Body of pancreas (tissue), 4 donors: ENCODE measurements at regions not wholly inside any gene's neighbourhood (a gene's known extent, or its start where the extent isn't known, plus 50 kb on each side); places are given as distances from the start of the nearest gene placed in this dataset.

Source experiments
- ATAC-seq: fragments of 150-250 bp; one replicate; pipeline ENCODE4 v1.9.1; 2016
- DNase-seq, 4 donors: peaks; one replicate each; pipeline ENCODE4 v3.0.0-alpha.2; 2019
- H3K27ac ChIP-seq, 4 donors: fragments of 200-600 bp; sonication (generic); 1 replicate in 3 of 4; 2 replicates in 1 of 4; pipeline versions ENCODE4 v1.5.1 to v1.6.1; 2016 to 2019; ENCODE audit warnings: mild to moderate bottlenecking in 1 of 4, mixed read lengths in 1 of 4, moderate library complexity in 1 of 4
- H3K27me3 ChIP-seq, 2 donors: fragments of 200-600 bp; sonication (generic); one replicate each; pipeline ENCODE4 v1.6.0; 2016; ENCODE audit warnings: mild to moderate bottlenecking in 1 of 2
- H3K36me3 ChIP-seq, 2 donors: fragments of 200-600 bp; sonication (generic); replicated peaks in 1 of 2; 2 replicates each; pipeline ENCODE4 v1.5.1; 2016; ENCODE audit warnings: low read depth in 2 of 2; ENCODE audit not compliant: insufficient read depth in 1 of 2
- H3K4me1 ChIP-seq: fragments of 200-600 bp; sonication (generic); one replicate; pipeline ENCODE4 v1.6.0; 2016
- H3K4me3 ChIP-seq, 2 donors: fragments of 200-600 bp; sonication (generic); 1 replicate in 1 of 2; 2 replicates in 1 of 2; pipeline ENCODE4 v1.5.1; 2016 to 2019
- H3K9me3 ChIP-seq, 3 donors: fragments of 200-600 bp; sonication (generic); 1 replicate in 2 of 3; 2 replicates in 1 of 3; pipeline ENCODE4 v1.5.1; 2016
- POLR2A ChIP-seq, 3 donors: fragments of 450-650 bp; IDR thresholded peaks; one replicate each; pipeline ENCODE4 v1.6.1; 2016; ENCODE audit warnings: antibody characterized with exemption in 3 of 3, mild to moderate bottlenecking in 2 of 3
- WGBS, 2 donors: methylation state at CpG; one replicate each; pipeline ENCODE4 v1.1.5; 2017; 5-methylcytosine and 5-hydroxymethylcytosine counted together
- intact Hi-C: fragments of 100-400 bp; cut with DNase I; formaldehyde crosslinking; loops from one replicate; pipeline ENCODE4 v1.15.1; 2023
- TF ChIP-seq, protein P1 (sequence below), 7 experiments: fragments of 450-650 bp in 4 of 7; fragments of 200-600 bp in 3 of 7; sonication (generic) in 3 of 7; IDR thresholded peaks; one replicate each; pipeline ENCODE4 v1.5.1; 2016 to 2019; ENCODE audit warnings: antibody characterized with exemption in 7 of 7

DNA sequence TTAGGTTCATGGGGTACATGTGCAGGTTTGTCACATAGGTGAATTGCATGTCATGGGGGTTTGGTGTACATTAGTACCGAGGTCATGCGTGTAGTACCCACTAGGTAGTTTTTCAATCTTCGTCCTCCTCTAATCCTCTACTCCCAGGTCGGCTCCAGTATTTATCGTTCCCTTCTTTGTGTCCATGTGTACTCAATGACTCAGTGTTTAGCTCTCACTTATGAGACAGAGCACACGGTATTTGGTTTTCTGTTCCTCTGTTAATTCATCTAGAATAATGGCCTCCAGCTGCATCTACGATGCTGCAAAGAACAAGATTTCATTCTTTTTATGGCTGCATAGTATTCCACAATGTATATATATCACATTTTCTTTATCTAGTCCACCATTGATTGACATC, 850.9 kb upstream of the MDGA2 start:
- 53 to 66% methylated on average over 7 of the region's 7 CpGs for WGBS, 2 donors
- H3K36me3 ChIP-seq = no peaks in the 10 kb centered on the region
- intact Hi-C loops = no loop called here
- H3K4me1 ChIP-seq = no peaks in the 10 kb centered on the region
- DNase-seq (no peak), ATAC-seq (no peak)
- no peak overlapping the region for H3K27ac ChIP-seq
- H3K27me3 ChIP-seq = no peaks in the 10 kb centered on the region
- no peak overlapping the region for H3K4me3 ChIP-seq
- no peaks in the 10 kb centered on the region for H3K9me3 ChIP-seq
- no peak for TF ChIP-seq POLR2A (IDR thresholded peaks at IDR 0.05)
- TF ChIP-seq, protein P1, sequence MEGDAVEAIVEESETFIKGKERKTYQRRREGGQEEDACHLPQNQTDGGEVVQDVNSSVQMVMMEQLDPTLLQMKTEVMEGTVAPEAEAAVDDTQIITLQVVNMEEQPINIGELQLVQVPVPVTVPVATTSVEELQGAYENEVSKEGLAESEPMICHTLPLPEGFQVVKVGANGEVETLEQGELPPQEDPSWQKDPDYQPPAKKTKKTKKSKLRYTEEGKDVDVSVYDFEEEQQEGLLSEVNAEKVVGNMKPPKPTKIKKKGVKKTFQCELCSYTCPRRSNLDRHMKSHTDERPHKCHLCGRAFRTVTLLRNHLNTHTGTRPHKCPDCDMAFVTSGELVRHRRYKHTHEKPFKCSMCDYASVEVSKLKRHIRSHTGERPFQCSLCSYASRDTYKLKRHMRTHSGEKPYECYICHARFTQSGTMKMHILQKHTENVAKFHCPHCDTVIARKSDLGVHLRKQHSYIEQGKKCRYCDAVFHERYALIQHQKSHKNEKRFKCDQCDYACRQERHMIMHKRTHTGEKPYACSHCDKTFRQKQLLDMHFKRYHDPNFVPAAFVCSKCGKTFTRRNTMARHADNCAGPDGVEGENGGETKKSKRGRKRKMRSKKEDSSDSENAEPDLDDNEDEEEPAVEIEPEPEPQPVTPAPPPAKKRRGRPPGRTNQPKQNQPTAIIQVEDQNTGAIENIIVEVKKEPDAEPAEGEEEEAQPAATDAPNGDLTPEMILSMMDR (IDR thresholded peaks at IDR 0.05) = no peak

DNA sequence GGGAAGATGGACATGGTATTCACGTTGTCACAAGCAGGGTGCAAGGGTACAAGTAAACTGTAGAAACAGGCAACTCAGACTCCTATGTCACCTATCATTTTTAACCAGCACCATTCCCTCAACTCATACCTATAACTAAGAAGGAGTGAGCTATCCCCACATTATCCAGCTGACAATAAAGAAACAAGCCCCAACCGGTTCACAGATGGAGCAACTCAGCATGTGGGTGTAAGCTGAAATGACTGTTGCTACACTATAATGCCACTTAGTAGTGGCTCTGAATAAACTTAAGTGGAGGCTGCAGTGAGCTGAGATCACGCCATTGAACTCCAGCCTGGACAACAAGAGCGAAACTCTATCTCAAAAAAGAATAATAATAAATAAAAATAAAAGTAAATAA, 829.5 kb upstream of the MDGA2 start:
- no peak for ATAC-seq
- H3K9me3 ChIP-seq = no peaks in the 10 kb centered on the region
- H3K36me3 ChIP-seq = no peaks in the 10 kb centered on the region
- no peaks in the 10 kb centered on the region for H3K27me3 ChIP-seq
- no peak overlapping the region for H3K4me3 ChIP-seq
- no peak for TF ChIP-seq POLR2A (IDR thresholded peaks at IDR 0.05)
- TF ChIP-seq, protein P1 (IDR thresholded peaks at IDR 0.05) = no peak
- no peak overlapping the region for H3K27ac ChIP-seq
- WGBS, 2 donors = 58 to 59% methylated on average over 4 of the region's 4 CpGs
- intact Hi-C loops = no loop called here
- DNase-seq = no peak
- no peaks in the 10 kb centered on the region for H3K4me1 ChIP-seq

DNA sequence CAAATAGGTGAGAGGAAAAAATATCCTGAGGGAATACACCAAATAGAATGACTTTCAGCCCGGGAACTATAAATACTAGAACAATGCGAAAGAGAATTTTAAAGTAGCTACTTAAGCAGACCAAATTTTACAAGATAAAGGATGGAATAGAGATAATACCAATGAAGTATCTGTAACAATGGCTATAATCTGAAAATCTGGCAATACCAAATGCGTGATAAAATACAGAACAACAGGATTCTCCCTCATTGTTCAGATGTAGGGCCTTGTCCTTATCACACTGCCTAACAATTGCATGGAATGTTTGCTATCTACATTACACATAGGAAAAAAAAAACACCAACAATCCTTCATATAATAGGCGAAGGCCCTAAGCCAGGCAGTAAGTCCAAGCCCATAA, 815.4 kb upstream of the MDGA2 start:
- Histone ChIP-seq H3K27me3 (no peaks in the 10 kb centered on the region), H3K4me3 (no peak overlapping the region), H3K9me3 (no peaks in the 10 kb centered on the region), H3K4me1 (no peaks in the 10 kb centered on the region), H3K36me3 (no peaks in the 10 kb centered on the region), H3K27ac (no peak overlapping the region)
- DNase-seq = no peak
- WGBS, 2 donors = 50 to 68% methylated on average over 4 of the region's 4 CpGs
- intact Hi-C loops = no loop called here
- no peak for TF ChIP-seq POLR2A (IDR thresholded peaks at IDR 0.05)
- TF ChIP-seq, protein P1 (IDR thresholded peaks at IDR 0.05) = no peak
- ATAC-seq = no peak

DNA sequence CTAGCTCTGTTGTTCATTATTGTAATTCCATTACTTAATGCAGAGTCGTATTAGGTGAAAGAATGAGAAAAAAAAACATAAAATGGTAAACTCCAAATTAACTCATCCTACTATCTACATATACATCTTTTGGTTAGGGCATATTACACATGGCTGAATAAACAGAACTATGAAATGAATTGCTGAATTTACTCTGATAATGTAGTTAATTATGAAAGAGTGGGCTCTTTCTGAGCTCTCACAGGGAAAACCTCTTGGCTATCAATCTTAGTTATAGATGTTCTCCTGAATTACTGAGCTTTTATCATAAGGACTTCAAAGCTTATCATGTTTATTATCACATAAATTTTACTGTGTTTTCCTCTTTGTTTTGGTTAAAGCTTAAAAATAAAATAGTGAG, 798.5 kb upstream of the MDGA2 start:
- Histone ChIP-seq H3K9me3 (no peaks in the 10 kb centered on the region), H3K27me3 (no peaks in the 10 kb centered on the region), H3K36me3 (no peaks in the 10 kb centered on the region), H3K27ac (no peak overlapping the region), H3K4me3 (no peak overlapping the region), H3K4me1 (no peaks in the 10 kb centered on the region)
- DNase-seq (no peak), ATAC-seq (no peak)
- intact Hi-C loops = no loop called here
- WGBS, 2 donors = 56 to 61% methylated on average over 1 of the region's 1 CpG
- TF ChIP-seq, protein P1 (IDR thresholded peaks at IDR 0.05) = no peak
- no peak for TF ChIP-seq POLR2A (IDR thresholded peaks at IDR 0.05)

DNA sequence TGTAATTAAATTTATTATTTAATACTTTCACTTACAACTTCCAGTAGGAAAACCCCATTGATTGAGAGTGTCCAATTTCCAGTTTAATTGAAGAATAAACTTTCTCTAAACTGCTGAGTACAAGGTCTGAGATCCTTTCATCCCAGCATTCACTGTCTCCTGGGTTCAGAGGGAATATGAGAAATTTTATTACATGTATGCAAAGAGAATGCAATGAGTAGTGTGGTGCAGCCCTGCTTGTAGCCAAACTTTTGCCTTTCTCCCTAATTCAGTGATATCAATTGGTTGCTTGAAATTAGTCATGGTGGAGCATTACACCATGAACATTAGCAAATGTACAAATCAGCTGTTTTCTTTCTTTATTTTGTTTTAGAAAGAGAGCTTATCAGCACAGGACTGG, 780.6 kb upstream of the MDGA2 start:
- H3K36me3 ChIP-seq = no peaks in the 10 kb centered on the region
- ATAC-seq (no peak), DNase-seq (no peak)
- H3K27me3 ChIP-seq = no peaks in the 10 kb centered on the region
- intact Hi-C loops = no loop called here
- no peak overlapping the region for H3K27ac ChIP-seq
- H3K9me3 ChIP-seq = no peaks in the 10 kb centered on the region
- TF ChIP-seq, protein P1 (IDR thresholded peaks at IDR 0.05) = no peak
- no peak for TF ChIP-seq POLR2A (IDR thresholded peaks at IDR 0.05)
- no peak overlapping the region for H3K4me3 ChIP-seq
- no peaks in the 10 kb centered on the region for H3K4me1 ChIP-seq
